HG02852 (cell line): ENCODE measurements at regions not wholly inside any gene's neighbourhood (a gene's known extent, or its start where the extent isn't known, plus 50 kb on each side); places are given as distances from the start of the nearest gene placed in this dataset.
A peak's percentile ranks its signal among the peaks of the same experiment; 100 is the strongest.

Experiments used
- ATAC-seq: cut with Tn5 transposase; IDR thresholded peaks from one replicate; pipeline ENCODE4 v1.9.1; 2021; ENCODE audit warnings: mild to moderate bottlenecking, moderate library complexity; ENCODE audit not compliant: unreplicated experiment

GRCh38 chr6:71476872-71477271, 188.3 kb downstream of the OGFRL1 start:
- no peak for ATAC-seq

- no peak for ATAC-seq
These were observed 190.4 kb downstream of the OGFRL1 start for GRCh38 chr6:71478834-71479541.

- ATAC-seq, result no peak
These were observed 192.0 kb downstream of the OGFRL1 start for GRCh38 chr6:71480577-71480976.

GRCh38 chr6:71481011-71481410, 192.4 kb downstream of the OGFRL1 start:
- ATAC-seq, result no peak

- ATAC-seq, result no peak
These were observed 193.2 kb downstream of the OGFRL1 start for GRCh38 chr6:71481801-71482200.

- ATAC-seq, result no peak
These were observed 194.1 kb downstream of the OGFRL1 start for GRCh38 chr6:71482742-71483141.

GRCh38 chr6:71486461-71486860, 197.8 kb downstream of the OGFRL1 start:
- peak; percentile 36 for ATAC-seq

- no peak for ATAC-seq
These were observed 199.6 kb downstream of the OGFRL1 start for GRCh38 chr6:71488186-71488585.

GRCh38 chr6:71489736-71490135, 201.1 kb downstream of the OGFRL1 start:
- ATAC-seq, result no peak

- ATAC-seq, result no peak
These were observed 202.3 kb downstream of the OGFRL1 start for GRCh38 chr6:71490876-71491275.

GRCh38 chr6:71491844-71492243, 203.2 kb downstream of the OGFRL1 start:
- no peak for ATAC-seq

GRCh38 chr6:71492668-71493067, 204.1 kb downstream of the OGFRL1 start:
- no peak for ATAC-seq

GRCh38 chr6:71496018-71496721, 207.6 kb downstream of the OGFRL1 start:
- ATAC-seq, result peak; percentile 100

GRCh38 chr6:71496722-71497033, 208.1 kb downstream of the OGFRL1 start:
- ATAC-seq, result no peak

GRCh38 chr6:71498638-71499037, 210.0 kb downstream of the OGFRL1 start:
- no peak for ATAC-seq

- no peak for ATAC-seq
These were observed 211.1 kb downstream of the OGFRL1 start for GRCh38 chr6:71499667-71500066.

- ATAC-seq, result no peak
These were observed 213.6 kb downstream of the OGFRL1 start for GRCh38 chr6:71502168-71502567.

GRCh38 chr6:71502956-71503355, 214.3 kb downstream of the OGFRL1 start:
- ATAC-seq, result no peak

GRCh38 chr6:71507183-71507582, 218.6 kb downstream of the OGFRL1 start:
- ATAC-seq, result no peak

GRCh38 chr6:71509191-71510005, 220.8 kb downstream of the OGFRL1 start:
- no peak for ATAC-seq

GRCh38 chr6:71510057-71510713, 221.6 kb downstream of the OGFRL1 start:
- peak; percentile 78 for ATAC-seq
